Panc1 (cell line): ENCODE measurements at regions not wholly inside any gene's neighbourhood (a gene's known extent, or its start where the extent isn't known, plus 50 kb on each side); places are given as distances from the start of the nearest gene placed in this dataset.

Experiments
- ATAC-seq: fragments of 200-7000 bp; cut with Tn5 transposase; 2 replicates; pipeline ENCODE4 v1.9.1; 2020; ENCODE audit warnings: mild to moderate bottlenecking, moderate library complexity
- BruUV-seq: library from RNA; stranded (reverse); fragments of 400-500 nt; replicated peaks from 2 replicates; lab custom pipeline; 2021; lab: Mats Ljungman, UMichigan
- CTCF ChIA-PET: fragments of 300-600 bp; sonication (Branson Sonifier 250); formaldehyde crosslinking; loops from one replicate; lab custom pipeline; 2022; ENCODE audit warnings: antibody characterized with exemption; lab: Charles Lee
- POLR2A ChIA-PET: fragments of 300-600 bp; sonication (Branson Sonifier 250); formaldehyde crosslinking; loops from one replicate; lab custom pipeline; 2022; ENCODE audit warnings: antibody characterized with exemption; lab: Charles Lee
- DNase-seq: peaks from one replicate; pipeline ENCODE4 v3.0.0-alpha.2; 2010; ENCODE audit warnings: low read depth, low spot score
- H3K27ac ChIP-seq: 2 replicates; pipeline ENCODE4 v1.5.1; 2011; ENCODE audit warnings: mild to moderate bottlenecking, low read length, inconsistent platforms
- H3K27me3 ChIP-seq: fragments of 200-500 bp; sonication (Bioruptor generic); 2 replicates; pipeline ENCODE4 v1.6.0; 2014; ENCODE audit warnings: low read length, inconsistent platforms; ENCODE audit not compliant: control insufficient read depth, insufficient read depth
- H3K36me3 ChIP-seq: fragments of 200-500 bp; sonication (Bioruptor generic); 2 replicates; pipeline ENCODE4 v1.5.1; 2014; ENCODE audit warnings: inconsistent platforms, mild to moderate bottlenecking, low read length, moderate library complexity; ENCODE audit not compliant: control insufficient read depth, insufficient read depth
- H3K4me1 ChIP-seq: 2 replicates; pipeline ENCODE4 v1.5.1; 2011; ENCODE audit warnings: inconsistent platforms, mild to moderate bottlenecking, low read length, moderate library complexity; ENCODE audit not compliant: control insufficient read depth, insufficient read depth
- H3K4me3 ChIP-seq, 2 experiments: 2 replicates each; pipeline ENCODE4 v1.5.1; 2011 to 2012; ENCODE audit warnings: low read depth in 2 of 2, low read length in 2 of 2, mild to moderate bottlenecking in 2 of 2, inconsistent platforms in 1 of 2, moderate library complexity in 1 of 2
- H3K9me3 ChIP-seq: fragments of 200-500 bp; sonication (Bioruptor generic); 2 replicates; pipeline ENCODE4 v1.5.1; 2014; ENCODE audit warnings: low read depth, mild to moderate bottlenecking, inconsistent platforms, low read length, moderate library complexity; ENCODE audit not compliant: control insufficient read depth, insufficient read depth
- CTCF ChIP-seq: fragments of 450-650 bp; IDR thresholded peaks from 2 replicates; pipeline ENCODE4 v1.5.1; 2017; ENCODE audit warnings: mild to moderate bottlenecking
- POLR2AphosphoS5 ChIP-seq: IDR thresholded peaks from 2 replicates; pipeline ENCODE4 v1.6.1; 2012; ENCODE audit warnings: mild to moderate bottlenecking, low read depth, low read length, moderate library complexity
- REST ChIP-seq, 2 experiments: IDR thresholded peaks; 2 replicates each; pipeline ENCODE4 v1.6.1; 2011 to 2012; ENCODE audit warnings: low read depth in 2 of 2, control low read depth in 1 of 2, low read length in 1 of 2, mild to moderate bottlenecking in 1 of 2, moderate library complexity in 1 of 2; ENCODE audit not compliant: insufficient read depth in 1 of 2
- SIN3A ChIP-seq: IDR thresholded peaks from 2 replicates; pipeline ENCODE4 v1.6.1; 2012; ENCODE audit warnings: low read depth, mild to moderate bottlenecking, low read length, moderate library complexity, borderline replicate concordance; ENCODE audit not compliant: insufficient read depth
- TCF7L2 ChIP-seq: IDR thresholded peaks from 2 replicates; pipeline ENCODE4 v1.6.1; 2011; ENCODE audit warnings: mild to moderate bottlenecking, low read depth, low read length, inconsistent platforms
- in situ Hi-C: cut with HindIII; loops from 2 replicates; pipeline ENCODE4 v1.10.0; 2016; ENCODE audit warnings: low sequenced_read_pairs, low pct_unique_long_range_greater_than_20kb
- intact Hi-C: fragments of 100-400 bp; cut with micrococcal nuclease; formaldehyde crosslinking; loops from one replicate; pipeline ENCODE4 v1.10.0; 2022; ENCODE audit not compliant: unreplicated experiment

GRCh38 chr5:74143721-74144330 is 496.7 kb downstream of the ENC1 start:
- POLR2A ChIA-PET = interaction anchor here (0.7 kb wide), 1 partner anchor 374 kb away, joined by 17 read pairs; no protein-coding TSS in a partner anchor

GRCh38 chr5:74143151-74143550 is 497.4 kb downstream of the ENC1 start:
- no peak for DNase-seq
- H3K9me3 ChIP-seq = no peaks in the 10 kb centered on the region
- in situ Hi-C loops (no loop called here), intact Hi-C loops (no loop called here)
- CTCF ChIA-PET = no interaction called here
- H3K36me3 ChIP-seq = no peaks in the 10 kb centered on the region
- H3K27me3 ChIP-seq = no peaks in the 10 kb centered on the region
- TF ChIP-seq CTCF (no peak), POLR2AphosphoS5 (no peak), REST (IDR thresholded peaks at IDR 0.05; ENCODE audit: insufficient read depth in 1 of 2, low read depth in 2 of 2, low read length in 1 of 2) (no peak), SIN3A (no peak), TCF7L2 (no peak)
- no TSS peak for BruUV-seq
- POLR2A ChIA-PET = no interaction called here
- H3K4me3 ChIP-seq = no peak overlapping the region
- no peaks in the 10 kb centered on the region for H3K4me1 ChIP-seq
- H3K27ac ChIP-seq = no peak overlapping the region
- no peak for ATAC-seq

More at GRCh38 chr5:74143721-74144330, 496.7 kb downstream of the ENC1 start:
- Histone ChIP-seq H3K27me3 (no peaks in the 10 kb centered on the region), H3K9me3 (no peaks in the 10 kb centered on the region), H3K4me1 (no peaks in the 10 kb centered on the region), H3K4me3 (no peak overlapping the region), H3K27ac (no peak overlapping the region), H3K36me3 (no peaks in the 10 kb centered on the region)
- intact Hi-C loops (no loop called here), in situ Hi-C loops (no loop called here)
- DNase-seq = no peak
- TF ChIP-seq REST (IDR thresholded peaks at IDR 0.05; ENCODE audit: insufficient read depth in 1 of 2, low read depth in 2 of 2, low read length in 1 of 2) (no peak), POLR2AphosphoS5 (no peak), CTCF (no peak), TCF7L2 (no peak)
- ATAC-seq = no peak
- no TSS peak for BruUV-seq
- CTCF ChIA-PET = no interaction called here
